Muscle layer of colon (tissue), 2 donors: ENCODE measurements at regions not wholly inside any gene's neighbourhood (a gene's known extent, or its start where the extent isn't known, plus 50 kb on each side); places are given as distances from the start of the nearest gene placed in this dataset.

Source experiments
- H3K27ac ChIP-seq: one replicate; pipeline ENCODE4 v1.7.0; 2013; ENCODE audit warnings: low read depth, mild to moderate bottlenecking, low read length, moderate library complexity
- H3K27me3 ChIP-seq, 2 donors: one replicate each; pipeline ENCODE4 v1.7.0; 2013; ENCODE audit warnings: low read length in 2 of 2, mild to moderate bottlenecking in 2 of 2; ENCODE audit not compliant: insufficient read depth in 2 of 2, control insufficient read depth in 1 of 2
- H3K36me3 ChIP-seq: one replicate; pipeline ENCODE4 v1.7.0; 2013; ENCODE audit warnings: mild to moderate bottlenecking, low read length; ENCODE audit not compliant: insufficient read depth
- H3K4me1 ChIP-seq: one replicate; pipeline ENCODE4 v1.7.0; 2013; ENCODE audit warnings: mild to moderate bottlenecking, low read length; ENCODE audit not compliant: insufficient read depth
- H3K4me3 ChIP-seq, 2 donors: one replicate each; pipeline ENCODE4 v1.7.0; 2013; ENCODE audit warnings: low read length in 2 of 2, low read depth in 1 of 2, mild to moderate bottlenecking in 1 of 2, moderate library complexity in 1 of 2
- H3K9ac ChIP-seq: one replicate; pipeline ENCODE4 v1.7.0; 2013; ENCODE audit warnings: low read length
- H3K9me3 ChIP-seq: one replicate; pipeline ENCODE4 v1.7.0; 2013; ENCODE audit warnings: mild to moderate bottlenecking, low read length
- donor health status: abdominal sarcoma.
- donor health status: Adenocarcinoma of cecum.

DNA sequence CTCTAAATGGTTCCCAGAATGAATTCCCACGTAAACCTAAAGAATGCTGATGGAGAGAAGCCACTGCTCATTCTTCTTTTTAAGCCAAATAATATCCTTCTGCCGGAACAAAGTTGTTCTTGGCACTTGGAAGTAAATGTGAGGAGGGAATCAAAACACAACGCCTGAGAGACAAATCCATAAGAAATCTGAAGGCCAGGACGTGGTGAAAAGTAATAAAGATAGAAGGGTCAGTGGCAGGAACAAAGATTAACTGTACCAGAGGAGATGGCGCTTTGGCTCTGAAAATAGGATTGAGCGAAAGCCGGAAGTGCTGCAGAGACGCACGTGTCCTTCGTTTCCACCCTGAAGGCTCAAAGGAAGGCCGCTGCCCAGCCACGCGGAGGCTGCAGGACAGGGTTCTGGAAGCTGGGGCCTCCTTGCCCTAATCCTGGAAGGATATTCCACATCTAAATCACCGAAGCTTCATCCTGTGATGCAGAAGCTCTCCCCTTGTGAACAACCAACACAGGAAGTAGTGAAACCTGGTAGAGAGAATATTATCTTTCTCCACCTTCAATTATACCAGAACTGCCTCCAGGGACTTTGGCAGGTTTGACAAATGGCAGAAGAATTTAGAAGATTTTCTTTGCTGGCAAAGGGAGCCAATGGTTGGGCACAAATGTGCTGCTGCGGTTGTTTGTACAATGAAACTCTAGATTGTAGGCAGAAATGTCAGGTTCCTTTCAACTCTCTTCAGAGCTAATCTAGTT lies 214.6 kb upstream of the SERP2 start:
- peaks cover 57% of the 10 kb centered on the region for H3K4me1 ChIP-seq
- H3K27me3 ChIP-seq: no peaks in the 10 kb centered on the region
- H3K27ac ChIP-seq: no peak overlapping the region
- H3K36me3 ChIP-seq: no peaks in the 10 kb centered on the region
- no peak overlapping the region for H3K9ac ChIP-seq
- no peak overlapping the region for H3K4me3 ChIP-seq
- H3K9me3 ChIP-seq: no peaks in the 10 kb centered on the region

DNA sequence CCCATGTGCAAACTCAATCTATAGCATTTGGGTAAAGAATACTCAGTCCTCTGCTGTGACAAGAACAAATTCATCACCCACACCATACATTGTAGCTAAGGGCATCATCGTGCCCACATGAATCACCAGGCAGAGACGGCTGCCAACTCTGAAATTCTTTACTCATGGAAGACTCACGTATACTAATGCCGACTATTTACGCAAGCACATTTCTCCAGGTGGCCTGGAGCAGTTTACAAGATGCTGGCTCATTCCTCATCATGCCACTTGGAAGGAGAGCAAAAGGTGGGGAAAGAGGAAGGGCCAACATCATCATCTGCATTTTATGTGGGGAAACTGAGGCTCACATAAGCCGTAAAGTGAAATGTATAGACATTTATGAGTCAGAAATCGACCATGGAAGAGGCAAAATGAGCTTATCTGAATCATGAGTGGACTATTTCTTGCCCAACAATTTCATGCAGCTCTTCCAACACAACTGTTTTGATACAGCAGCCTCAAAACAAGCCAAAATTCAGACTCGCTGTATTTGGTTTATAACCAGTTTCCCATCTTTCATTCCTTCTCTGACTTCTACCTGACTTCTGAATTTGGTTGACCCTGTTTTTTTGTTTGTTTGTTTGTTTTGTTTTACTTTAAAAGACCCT lies 213.9 kb upstream of the SERP2 start:
- Histone ChIP-seq H3K36me3 (no peaks in the 10 kb centered on the region), H3K4me1 (peaks cover 51% of the 10 kb centered on the region), H3K9ac (no peak overlapping the region), H3K27ac (peak overlapping the region; percentile 48), H3K27me3 (no peaks in the 10 kb centered on the region), H3K4me3 (no peak overlapping the region), H3K9me3 (no peaks in the 10 kb centered on the region)

DNA sequence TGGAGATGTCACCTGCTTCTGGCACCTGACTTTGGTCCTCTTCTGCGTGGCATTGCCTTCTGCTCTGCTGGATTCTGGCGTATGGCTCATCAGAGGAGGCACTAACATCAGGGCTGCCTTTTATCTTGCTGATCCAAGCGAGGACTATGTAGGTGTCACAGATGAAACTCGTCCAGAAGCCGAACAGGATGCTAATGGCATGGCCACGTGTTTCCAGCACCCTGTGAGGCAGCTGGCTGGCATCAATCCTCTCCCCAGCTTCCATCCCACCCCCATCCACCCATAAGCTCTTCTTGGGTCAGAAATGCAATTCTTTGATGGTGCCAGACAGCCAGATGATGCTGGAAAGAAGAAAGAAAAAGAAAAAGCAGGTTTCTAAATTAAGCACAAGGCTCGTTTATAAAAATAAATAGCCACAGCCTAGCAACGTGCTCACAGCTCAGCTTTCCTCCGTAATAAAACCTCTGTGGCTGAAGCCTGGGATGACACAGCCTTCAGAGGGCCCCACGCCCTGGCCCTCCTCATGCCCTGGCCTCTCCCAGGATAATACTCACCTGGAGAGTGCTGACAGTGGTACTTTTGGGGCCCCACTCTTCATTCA lies 212.9 kb upstream of the SERP2 start:
- H3K27me3 ChIP-seq: no peaks in the 10 kb centered on the region
- H3K27ac ChIP-seq: peak overlapping the region; percentile 48
- H3K36me3 ChIP-seq: no peaks in the 10 kb centered on the region
- peaks cover 43% of the 10 kb centered on the region for H3K4me1 ChIP-seq
- H3K9me3 ChIP-seq: no peaks in the 10 kb centered on the region
- no peak overlapping the region for H3K9ac ChIP-seq
- H3K4me3 ChIP-seq: no peak overlapping the region

DNA sequence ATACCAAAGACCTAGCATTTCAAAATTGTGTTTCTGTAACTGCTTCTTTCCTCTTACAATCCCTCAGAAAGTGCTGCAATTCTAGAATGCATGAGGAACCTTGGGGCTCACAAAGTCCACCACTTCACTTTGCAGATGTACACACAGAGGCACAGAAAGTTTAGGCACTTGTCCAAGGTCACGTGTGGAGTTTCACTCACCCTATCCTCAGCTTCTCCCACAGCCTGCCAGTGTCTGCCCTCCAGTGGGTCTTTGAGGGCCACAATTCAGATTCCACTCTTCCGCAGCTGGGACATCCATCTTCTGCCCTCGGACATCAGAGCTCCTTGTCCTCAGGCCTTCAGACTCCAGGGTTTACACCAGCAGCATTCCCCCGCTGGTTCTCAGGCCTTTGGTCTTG lies 210.5 kb upstream of the SERP2 start:
- Histone ChIP-seq H3K27ac (no peak overlapping the region), H3K27me3 (no peaks in the 10 kb centered on the region), H3K9ac (no peak overlapping the region), H3K36me3 (no peaks in the 10 kb centered on the region), H3K4me1 (peaks cover 32% of the 10 kb centered on the region), H3K4me3 (no peak overlapping the region), H3K9me3 (no peaks in the 10 kb centered on the region)

DNA sequence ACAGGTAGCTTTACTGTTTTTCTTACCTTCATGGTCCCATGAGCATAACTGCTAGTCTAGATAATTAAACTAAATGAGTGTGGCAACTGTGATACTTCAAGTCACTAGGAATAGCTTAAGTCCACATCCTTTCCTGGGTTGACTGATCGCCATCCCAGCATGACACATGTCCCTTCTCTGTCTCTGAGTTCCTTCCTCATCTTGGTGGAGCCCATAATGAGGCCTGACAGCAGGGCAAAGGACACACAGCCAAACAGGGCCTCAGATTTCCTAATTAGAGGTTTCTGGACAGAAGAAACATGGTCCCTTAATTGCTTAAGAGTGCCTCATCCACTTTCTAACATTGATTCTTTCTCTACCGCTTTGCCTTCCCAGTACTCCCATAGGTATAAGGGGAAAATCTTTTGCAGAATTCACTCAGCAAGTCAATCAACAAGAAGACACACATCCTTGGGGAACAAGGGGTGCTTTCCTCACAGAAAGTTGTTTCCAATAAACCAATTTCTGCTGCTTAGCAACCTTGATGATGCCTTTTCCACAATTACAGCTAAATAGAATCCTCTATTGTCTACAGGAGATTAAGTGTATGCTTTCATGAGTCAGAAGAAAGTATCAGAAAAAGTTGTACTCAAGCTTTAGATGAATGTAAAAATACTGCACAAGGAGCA lies 208.3 kb upstream of the SERP2 start:
- Histone ChIP-seq H3K27me3 (no peaks in the 10 kb centered on the region), H3K9ac (no peak overlapping the region), H3K27ac (no peak overlapping the region), H3K4me3 (no peak overlapping the region), H3K4me1 (peaks cover 15% of the 10 kb centered on the region), H3K9me3 (no peaks in the 10 kb centered on the region), H3K36me3 (no peaks in the 10 kb centered on the region)

DNA sequence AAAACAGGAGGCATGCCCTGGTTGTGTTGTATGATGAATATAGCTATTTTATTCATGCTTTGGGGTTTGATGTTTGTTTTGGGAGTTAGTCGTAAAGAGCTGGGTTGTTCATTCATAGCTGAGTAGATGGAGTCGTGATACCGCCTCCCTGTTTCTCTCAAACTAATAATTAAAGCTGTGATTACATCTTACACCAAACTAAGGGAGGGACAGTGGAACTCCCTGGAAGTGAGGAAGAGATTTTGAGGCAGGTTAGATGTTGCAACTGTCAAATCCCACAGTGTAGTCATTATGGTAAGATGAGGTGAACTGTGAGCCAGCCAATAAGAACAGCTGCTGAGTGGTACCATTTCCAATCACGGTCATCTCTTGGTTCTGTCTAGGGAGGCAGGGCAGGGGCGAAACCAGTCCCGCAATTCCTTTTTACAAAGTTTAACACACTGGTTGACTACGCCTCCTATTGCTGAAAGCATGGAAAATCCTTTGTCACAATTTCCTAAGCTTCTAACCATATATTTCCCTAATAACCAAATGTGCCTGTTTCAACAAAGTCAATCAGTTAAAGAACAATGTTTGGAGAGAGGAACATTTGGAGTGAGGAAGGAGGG lies 207.6 kb upstream of the SERP2 start:
- no peaks in the 10 kb centered on the region for H3K27me3 ChIP-seq
- H3K36me3 ChIP-seq: no peaks in the 10 kb centered on the region
- no peaks in the 10 kb centered on the region for H3K9me3 ChIP-seq
- H3K4me1 ChIP-seq: peaks cover 8% of the 10 kb centered on the region
- H3K9ac ChIP-seq: no peak overlapping the region
- H3K27ac ChIP-seq: no peak overlapping the region
- no peak overlapping the region for H3K4me3 ChIP-seq

DNA sequence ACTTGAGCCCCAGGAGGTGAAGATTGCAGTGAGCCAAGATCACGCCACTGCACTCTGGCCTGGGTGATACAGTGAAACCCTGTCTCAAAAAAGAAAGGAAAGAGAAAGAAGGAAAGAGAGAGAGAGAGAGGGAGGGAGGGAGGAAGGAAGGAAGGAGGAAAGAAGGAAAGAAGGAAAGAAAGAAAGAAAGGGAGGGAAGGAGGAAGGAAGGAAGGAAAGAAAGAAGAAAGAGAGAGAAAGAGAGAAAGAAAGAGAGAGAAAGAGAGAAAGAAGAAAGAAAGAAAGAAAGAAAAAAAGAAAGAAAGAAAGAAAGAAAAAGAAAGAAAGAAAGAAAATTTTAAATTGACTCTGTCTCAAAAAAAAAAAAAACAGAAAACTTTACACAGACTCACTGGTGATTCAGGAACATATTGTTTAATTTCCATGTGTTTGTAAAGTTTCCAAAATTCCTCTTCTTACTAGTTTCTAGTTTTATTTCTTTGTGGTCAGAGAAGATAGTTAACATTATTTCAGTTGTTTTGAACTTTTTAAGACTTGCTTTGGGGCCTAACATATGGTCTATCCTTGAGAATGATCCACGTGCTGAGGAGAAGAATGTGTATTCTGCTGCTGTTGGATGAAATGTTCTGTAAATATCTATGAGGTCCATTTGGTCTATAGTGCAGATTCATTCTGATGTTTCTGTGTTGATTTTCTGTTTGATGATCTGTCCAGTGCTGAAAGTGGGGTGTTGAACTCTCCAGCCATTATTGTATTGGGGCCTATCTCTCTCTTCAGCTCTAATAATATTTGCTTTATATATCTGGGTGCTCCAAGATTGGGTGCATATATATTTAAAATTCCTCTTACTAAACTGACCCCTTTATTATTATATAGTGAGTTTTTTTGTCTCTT lies 204.4 kb upstream of the SERP2 start:
- Histone ChIP-seq H3K4me1 (peaks cover 4% of the 10 kb centered on the region), H3K9ac (no peak overlapping the region), H3K27me3 (no peaks in the 10 kb centered on the region), H3K27ac (no peak overlapping the region), H3K9me3 (no peaks in the 10 kb centered on the region), H3K36me3 (no peaks in the 10 kb centered on the region), H3K4me3 (no peak overlapping the region)

DNA sequence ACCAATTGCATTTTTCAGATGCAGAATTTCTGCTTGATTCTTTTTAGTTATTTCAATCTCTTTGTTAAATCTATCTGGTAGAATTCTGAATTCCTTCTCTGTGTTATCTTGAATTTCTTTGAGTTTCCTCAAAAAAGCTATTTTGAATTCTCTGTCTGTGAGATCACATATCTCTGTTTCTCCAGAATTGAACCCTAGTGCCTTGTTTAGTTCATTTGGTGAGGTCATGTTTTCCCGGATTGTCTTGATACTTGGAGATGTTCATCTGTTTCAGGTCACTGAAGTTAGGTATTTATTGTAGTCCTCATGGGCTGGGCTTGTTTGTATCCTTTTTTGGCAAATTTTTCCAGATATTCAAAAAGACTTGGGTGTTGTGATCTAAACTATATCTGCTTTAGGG lies 202.9 kb upstream of the SERP2 start:
- Histone ChIP-seq H3K9ac (no peak overlapping the region), H3K4me3 (no peak overlapping the region), H3K27me3 (no peaks in the 10 kb centered on the region), H3K27ac (no peak overlapping the region), H3K9me3 (no peaks in the 10 kb centered on the region), H3K36me3 (no peaks in the 10 kb centered on the region), H3K4me1 (peaks cover 19% of the 10 kb centered on the region)

DNA sequence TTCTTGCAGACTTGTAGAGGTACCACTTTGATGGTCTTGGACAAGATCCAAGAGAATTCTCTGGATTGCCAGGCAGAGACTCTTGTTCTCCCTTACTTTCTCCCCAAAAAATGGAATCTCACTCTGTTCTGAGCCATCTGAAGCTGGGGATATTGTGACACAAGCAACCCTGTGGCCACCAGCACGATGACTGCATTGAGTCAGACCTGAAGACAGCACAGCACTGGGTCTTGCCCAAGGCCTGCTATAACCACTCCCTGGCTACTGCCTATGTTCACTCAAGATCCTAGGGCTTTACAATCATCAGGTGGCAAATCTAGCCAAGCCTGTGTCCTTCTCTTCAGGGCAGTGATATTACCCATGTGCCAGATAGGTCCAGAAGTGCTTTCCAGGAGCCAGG lies 202.5 kb upstream of the SERP2 start:
- no peaks in the 10 kb centered on the region for H3K27me3 ChIP-seq
- peaks cover 23% of the 10 kb centered on the region for H3K4me1 ChIP-seq
- H3K36me3 ChIP-seq: no peaks in the 10 kb centered on the region
- no peak overlapping the region for H3K4me3 ChIP-seq
- H3K9ac ChIP-seq: no peak overlapping the region
- no peak overlapping the region for H3K27ac ChIP-seq
- no peaks in the 10 kb centered on the region for H3K9me3 ChIP-seq

DNA sequence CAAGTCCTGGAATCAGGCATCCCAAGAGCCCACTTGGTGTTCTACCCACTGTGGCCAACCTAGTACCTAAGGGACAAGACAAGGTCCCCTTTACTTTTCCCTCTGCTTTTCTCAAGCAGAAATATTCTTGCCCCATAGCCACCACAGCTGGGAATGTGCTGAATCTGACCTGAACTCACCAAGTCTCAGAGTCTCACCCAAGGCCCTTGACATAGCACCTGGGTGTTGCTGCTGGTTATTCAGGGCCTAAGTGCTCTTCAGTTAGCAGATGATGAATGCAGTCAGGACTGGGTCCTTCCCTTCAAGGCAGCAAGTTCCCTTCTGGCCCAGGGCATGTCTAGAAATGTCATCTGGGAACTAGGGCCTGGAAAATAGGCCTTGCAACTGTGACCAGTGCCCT lies 201.8 kb upstream of the SERP2 start:
- no peaks in the 10 kb centered on the region for H3K9me3 ChIP-seq

More for the DNA sequence above, 201.8 kb upstream of the SERP2 start:
- no peak overlapping the region for H3K27ac ChIP-seq
- H3K27me3 ChIP-seq: no peaks in the 10 kb centered on the region
- H3K9ac ChIP-seq: no peak overlapping the region
- H3K4me1 ChIP-seq: peaks cover 26% of the 10 kb centered on the region
- no peak overlapping the region for H3K4me3 ChIP-seq
- H3K36me3 ChIP-seq: no peaks in the 10 kb centered on the region
